Keratinocyte (primary cell): ENCODE measurements at regions not wholly inside any gene's neighbourhood (a gene's known extent, or its start where the extent isn't known, plus 50 kb on each side); places are given as distances from the start of the nearest gene placed in this dataset.

Source experiments
- DNase-seq: peaks from one replicate; pipeline ENCODE4 v3.0.0-alpha.2; 2011; ENCODE audit warnings: low read depth, missing footprints, low spot score
- FAIRE-seq: peaks from 2 replicates; lab custom pipeline; 2011; peaks lifted over from hg19 to GRCh38; lab: Jason Lieb, UNC
- H2AFZ ChIP-seq: 2 replicates; pipeline ENCODE4 v1.6.0; 2012; ENCODE audit warnings: low read length, control low read depth, inconsistent platforms; ENCODE audit not compliant: control insufficient read depth
- H3K27ac ChIP-seq: 2 replicates; pipeline ENCODE4 v1.5.1; 2011; ENCODE audit warnings: low read length; ENCODE audit not compliant: control insufficient read depth, insufficient read depth
- H3K27me3 ChIP-seq: 3 replicates; pipeline ENCODE4 v1.6.0; 2011; ENCODE audit warnings: low read length; ENCODE audit not compliant: control insufficient read depth, insufficient read depth; ENCODE audit errors: extremely low read depth
- H3K36me3 ChIP-seq, 2 experiments: 2 replicates in 1 of 2; 3 replicates in 1 of 2; pipeline ENCODE4 v1.5.1; 2011; ENCODE audit warnings: low read length in 2 of 2, mild to moderate bottlenecking in 1 of 2; ENCODE audit not compliant: control insufficient read depth in 2 of 2, insufficient read depth in 2 of 2; ENCODE audit errors: extremely low read depth in 1 of 2
- H3K4me1 ChIP-seq: 3 replicates; pipeline ENCODE4 v1.5.1; 2011; ENCODE audit warnings: low read length; ENCODE audit not compliant: control insufficient read depth, insufficient read depth; ENCODE audit errors: extremely low read depth
- H3K4me2 ChIP-seq: 3 replicates; pipeline ENCODE4 v1.6.0; 2011; ENCODE audit warnings: low read depth, low read length; ENCODE audit not compliant: control insufficient read depth, insufficient read depth; ENCODE audit errors: extremely low read depth
- H3K4me3 ChIP-seq, 3 experiments: fragments of 200-600 bp in 1 of 3; sonication (generic) in 1 of 3; 2 replicates in 2 of 3; 3 replicates in 1 of 3; pipeline ENCODE4 v1.5.1; 2011 to 2016; ENCODE audit warnings: low read length in 3 of 3, mild to moderate bottlenecking in 3 of 3, control low read depth in 2 of 3, inconsistent platforms in 1 of 3, low read depth in 1 of 3, mixed read lengths in 1 of 3, mixed run types in 1 of 3, moderate library complexity in 1 of 3; ENCODE audit not compliant: control insufficient read depth in 2 of 3, insufficient read depth in 2 of 3; ENCODE audit errors: extremely low read depth in 1 of 3
- H3K79me2 ChIP-seq: 2 replicates; pipeline ENCODE4 v1.6.0; 2012; ENCODE audit warnings: low read length; ENCODE audit not compliant: control insufficient read depth, insufficient read depth
- H3K9ac ChIP-seq: 3 replicates; pipeline ENCODE4 v1.6.0; 2011; ENCODE audit warnings: low read length; ENCODE audit not compliant: control insufficient read depth, insufficient read depth; ENCODE audit errors: extremely low read depth
- H3K9me1 ChIP-seq: 3 replicates; pipeline ENCODE4 v1.6.0; 2011; ENCODE audit warnings: low read length; ENCODE audit not compliant: control insufficient read depth, insufficient read depth; ENCODE audit errors: extremely low read depth
- H3K9me3 ChIP-seq: 2 replicates; pipeline ENCODE4 v1.5.1; 2012; ENCODE audit warnings: low read depth, low read length; ENCODE audit not compliant: control insufficient read depth
- H4K20me1 ChIP-seq: 3 replicates; pipeline ENCODE4 v1.6.0; 2011; ENCODE audit warnings: low read length; ENCODE audit not compliant: control insufficient read depth, insufficient read depth; ENCODE audit errors: extremely low read depth
- EZH2 ChIP-seq: IDR thresholded peaks from one replicate; pipeline ENCODE4 v1.6.1; 2012; ENCODE audit warnings: inconsistent platforms, mild to moderate bottlenecking, low read length, moderate library complexity
- dilution Hi-C: fragments of 300-500 bp; cut with MboI; formaldehyde crosslinking; loops from one replicate; pipeline ENCODE4 v1.7.0; 2020; ENCODE audit warnings: low sequenced_read_pairs; ENCODE audit not compliant: extremely low pct_ligation_motif_present
- TF ChIP-seq, protein P1 (sequence below), 3 experiments: IDR thresholded peaks in 1 of 3; conservative IDR thresholded peaks in 1 of 3; optimal IDR thresholded peaks in 1 of 3; 2 replicates in 2 of 3; 3 replicates in 1 of 3; pipeline versions ENCODE3 to v1.5.1; 2011; ENCODE audit warnings: low read length in 3 of 3, mild to moderate bottlenecking in 3 of 3, moderate library complexity in 2 of 3, control low read depth in 1 of 3, inconsistent platforms in 1 of 3; ENCODE audit not compliant: insufficient read depth in 2 of 3; ENCODE audit errors: extremely low read depth in 1 of 3

GRCh38 chr6:95804847-95805541 lies 210.8 kb upstream of the FUT9 start:
- H3K9me1 ChIP-seq: no peaks in the 10 kb centered on the region
- TF ChIP-seq, protein P1, sequence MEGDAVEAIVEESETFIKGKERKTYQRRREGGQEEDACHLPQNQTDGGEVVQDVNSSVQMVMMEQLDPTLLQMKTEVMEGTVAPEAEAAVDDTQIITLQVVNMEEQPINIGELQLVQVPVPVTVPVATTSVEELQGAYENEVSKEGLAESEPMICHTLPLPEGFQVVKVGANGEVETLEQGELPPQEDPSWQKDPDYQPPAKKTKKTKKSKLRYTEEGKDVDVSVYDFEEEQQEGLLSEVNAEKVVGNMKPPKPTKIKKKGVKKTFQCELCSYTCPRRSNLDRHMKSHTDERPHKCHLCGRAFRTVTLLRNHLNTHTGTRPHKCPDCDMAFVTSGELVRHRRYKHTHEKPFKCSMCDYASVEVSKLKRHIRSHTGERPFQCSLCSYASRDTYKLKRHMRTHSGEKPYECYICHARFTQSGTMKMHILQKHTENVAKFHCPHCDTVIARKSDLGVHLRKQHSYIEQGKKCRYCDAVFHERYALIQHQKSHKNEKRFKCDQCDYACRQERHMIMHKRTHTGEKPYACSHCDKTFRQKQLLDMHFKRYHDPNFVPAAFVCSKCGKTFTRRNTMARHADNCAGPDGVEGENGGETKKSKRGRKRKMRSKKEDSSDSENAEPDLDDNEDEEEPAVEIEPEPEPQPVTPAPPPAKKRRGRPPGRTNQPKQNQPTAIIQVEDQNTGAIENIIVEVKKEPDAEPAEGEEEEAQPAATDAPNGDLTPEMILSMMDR (optimal IDR thresholded peaks at IDR 0.05 in 1 of 3, IDR thresholded peaks at IDR 0.05 in 1 of 3, conservative IDR thresholded peaks at IDR 0.05 in 1 of 3; ENCODE audit: extremely low read depth in 1 of 3, insufficient read depth in 2 of 3, low read length in 3 of 3): no peak
- no peak for TF ChIP-seq EZH2
- H3K9me3 ChIP-seq: no peaks in the 10 kb centered on the region
- H3K9ac ChIP-seq: no peak overlapping the region
- DNase-seq (no peak), FAIRE-seq (no peak)
- H3K36me3 ChIP-seq: no peaks in the 10 kb centered on the region
- dilution Hi-C loops: no loop called here
- H2AFZ ChIP-seq: no peak overlapping the region
- no peak overlapping the region for H3K4me2 ChIP-seq
- no peak overlapping the region for H3K4me3 ChIP-seq
- H3K27ac ChIP-seq: no peak overlapping the region
- no peaks in the 10 kb centered on the region for H4K20me1 ChIP-seq
- no peaks in the 10 kb centered on the region for H3K27me3 ChIP-seq
- no peaks in the 10 kb centered on the region for H3K79me2 ChIP-seq
- H3K4me1 ChIP-seq: no peaks in the 10 kb centered on the region

DNA sequence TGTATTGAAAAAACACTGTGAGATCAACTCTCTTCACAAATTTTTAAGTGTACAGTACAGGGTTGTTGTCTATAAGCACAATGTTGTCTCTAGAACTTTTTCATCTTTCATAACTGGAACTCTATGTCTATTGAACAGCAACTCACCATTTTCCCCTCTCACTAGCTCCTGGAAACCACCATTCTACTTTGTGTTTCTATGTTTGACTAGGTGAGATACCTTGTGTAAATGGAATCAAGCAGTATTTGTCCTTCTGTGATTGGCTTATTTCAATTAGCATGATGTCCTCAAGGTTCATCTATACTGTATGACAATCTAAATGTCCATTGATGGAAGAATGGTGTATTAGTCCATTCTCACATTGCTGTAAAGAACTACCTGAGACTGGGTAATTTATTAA lies 210.1 kb upstream of the FUT9 start:
- no peak for TF ChIP-seq EZH2
- TF ChIP-seq, protein P1 (optimal IDR thresholded peaks at IDR 0.05 in 1 of 3, IDR thresholded peaks at IDR 0.05 in 1 of 3, conservative IDR thresholded peaks at IDR 0.05 in 1 of 3; ENCODE audit: extremely low read depth in 1 of 3, insufficient read depth in 2 of 3, low read length in 3 of 3): no peak

More for the DNA sequence above, 210.1 kb upstream of the FUT9 start:
- Histone ChIP-seq H4K20me1 (no peaks in the 10 kb centered on the region), H3K9ac (no peak overlapping the region), H3K9me1 (no peaks in the 10 kb centered on the region), H3K9me3 (no peaks in the 10 kb centered on the region), H3K27ac (no peak overlapping the region), H2AFZ (no peak overlapping the region), H3K4me3 (no peak overlapping the region), H3K4me2 (no peak overlapping the region), H3K79me2 (no peaks in the 10 kb centered on the region), H3K27me3 (no peaks in the 10 kb centered on the region), H3K4me1 (no peaks in the 10 kb centered on the region), H3K36me3 (no peaks in the 10 kb centered on the region)
- DNase-seq: no peak
- dilution Hi-C loops: no loop called here
- no peak for FAIRE-seq
